AG04450 (cell line): ENCODE measurements at regions not wholly inside any gene's neighbourhood (a gene's known extent, or its start where the extent isn't known, plus 50 kb on each side); places are given as distances from the start of the nearest gene placed in this dataset.
"Not testable (repeated sequence)": the region's sequence is repeated elsewhere in the genome, so short reads cannot be mapped to it uniquely, and the experiment has no call there.

Experiments used
- CTCF ChIA-PET: fragments of 300-600, 350-600 bp; formaldehyde crosslinking; extraction: SDS; loops from one replicate; lab custom pipeline; 2022; ENCODE audit warnings: antibody characterized with exemption, inconsistent platforms; lab: Charles Lee
- POLR2A ChIA-PET: fragments of 350-600 bp; formaldehyde crosslinking; extraction: SDS; loops from one replicate; lab custom pipeline; 2021; ENCODE audit warnings: antibody characterized with exemption, inconsistent platforms; lab: Yijun Ruan, JAX
- DNase-seq: peaks from one replicate; pipeline ENCODE4 v3.0.0-alpha.2; 2011; ENCODE audit warnings: low read depth, low spot score
- H3K27ac ChIP-seq: one replicate; pipeline ENCODE4 v1.5.1; 2012; ENCODE audit warnings: low read depth, low read length, control low read depth
- H3K27me3 ChIP-seq: one replicate; pipeline ENCODE4 v1.6.0; 2012; ENCODE audit warnings: low read length; ENCODE audit not compliant: control insufficient read depth, insufficient read depth
- H3K4me3 ChIP-seq: 2 replicates; pipeline ENCODE4 v1.5.1; 2011; ENCODE audit warnings: mild to moderate bottlenecking, low read depth, low read length, control low read depth
- H3K9me3 ChIP-seq: 2 replicates; pipeline ENCODE4 v1.5.1; 2012; ENCODE audit warnings: low read length; ENCODE audit not compliant: control insufficient read depth, insufficient read depth
- TF ChIP-seq, protein P1 (sequence below): IDR thresholded peaks from 2 replicates; pipeline ENCODE4 v1.5.1; 2011; ENCODE audit warnings: low read depth, low read length, control low read depth, inconsistent platforms

DNA sequence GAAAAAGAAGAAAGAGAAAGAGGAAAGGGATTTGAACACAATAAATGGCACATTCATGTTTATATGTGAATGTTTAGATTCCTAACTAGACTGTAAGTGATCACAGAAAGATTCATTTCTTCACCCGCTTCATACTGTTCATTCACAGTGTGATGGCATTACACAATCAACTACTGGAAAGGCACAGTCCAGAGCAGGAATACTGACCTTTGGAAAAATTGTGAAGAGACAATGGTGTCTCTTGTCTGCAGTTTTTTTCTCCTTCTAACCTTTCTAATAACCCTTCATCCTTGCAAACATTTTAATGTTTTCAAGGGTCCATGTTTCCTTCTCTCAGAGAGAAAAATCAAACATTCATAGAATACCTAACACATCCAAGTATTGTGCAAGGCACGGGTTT, 180.9 kb upstream of the SOX14 start:
- POLR2A ChIA-PET: no interaction called here
- H3K4me3 ChIP-seq: no peak overlapping the region
- TF ChIP-seq, protein P1, sequence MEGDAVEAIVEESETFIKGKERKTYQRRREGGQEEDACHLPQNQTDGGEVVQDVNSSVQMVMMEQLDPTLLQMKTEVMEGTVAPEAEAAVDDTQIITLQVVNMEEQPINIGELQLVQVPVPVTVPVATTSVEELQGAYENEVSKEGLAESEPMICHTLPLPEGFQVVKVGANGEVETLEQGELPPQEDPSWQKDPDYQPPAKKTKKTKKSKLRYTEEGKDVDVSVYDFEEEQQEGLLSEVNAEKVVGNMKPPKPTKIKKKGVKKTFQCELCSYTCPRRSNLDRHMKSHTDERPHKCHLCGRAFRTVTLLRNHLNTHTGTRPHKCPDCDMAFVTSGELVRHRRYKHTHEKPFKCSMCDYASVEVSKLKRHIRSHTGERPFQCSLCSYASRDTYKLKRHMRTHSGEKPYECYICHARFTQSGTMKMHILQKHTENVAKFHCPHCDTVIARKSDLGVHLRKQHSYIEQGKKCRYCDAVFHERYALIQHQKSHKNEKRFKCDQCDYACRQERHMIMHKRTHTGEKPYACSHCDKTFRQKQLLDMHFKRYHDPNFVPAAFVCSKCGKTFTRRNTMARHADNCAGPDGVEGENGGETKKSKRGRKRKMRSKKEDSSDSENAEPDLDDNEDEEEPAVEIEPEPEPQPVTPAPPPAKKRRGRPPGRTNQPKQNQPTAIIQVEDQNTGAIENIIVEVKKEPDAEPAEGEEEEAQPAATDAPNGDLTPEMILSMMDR: no peak
- DNase-seq: no peak
- H3K27me3 ChIP-seq: no peaks in the 10 kb centered on the region
- CTCF ChIA-PET: no interaction called here
- no peak overlapping the region for H3K27ac ChIP-seq
- peaks cover 4% of the 10 kb centered on the region; the same call in 1 of the 2 replicates for H3K9me3 ChIP-seq

DNA sequence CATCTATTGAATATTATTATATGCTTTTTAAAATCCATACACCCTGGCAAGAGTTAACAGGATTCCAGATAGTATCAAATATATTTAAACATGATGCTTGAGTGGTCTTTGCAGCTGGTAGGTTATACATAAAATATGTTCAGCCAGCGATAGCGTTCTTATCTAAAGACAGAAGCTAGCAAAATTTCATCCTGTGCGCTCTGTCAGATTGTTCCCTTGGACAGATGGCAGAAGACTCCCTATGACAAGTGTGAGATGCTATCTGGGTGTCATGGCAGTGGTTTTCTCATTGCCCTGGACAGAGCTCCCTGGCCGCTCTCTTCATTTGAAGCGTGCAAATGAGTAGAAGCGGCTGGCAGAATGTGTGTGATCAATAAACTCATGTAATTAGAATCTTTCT, 175.2 kb upstream of the SOX14 start:
- no peak overlapping the region for H3K4me3 ChIP-seq
- DNase-seq: no peak
- no peak overlapping the region for H3K27ac ChIP-seq
- POLR2A ChIA-PET: no interaction called here
- TF ChIP-seq, protein P1: no peak
- no peaks in the 10 kb centered on the region for H3K27me3 ChIP-seq
- no peaks in the 10 kb centered on the region; the same call in 1 of the 2 replicates for H3K9me3 ChIP-seq
- CTCF ChIA-PET: no interaction called here

DNA sequence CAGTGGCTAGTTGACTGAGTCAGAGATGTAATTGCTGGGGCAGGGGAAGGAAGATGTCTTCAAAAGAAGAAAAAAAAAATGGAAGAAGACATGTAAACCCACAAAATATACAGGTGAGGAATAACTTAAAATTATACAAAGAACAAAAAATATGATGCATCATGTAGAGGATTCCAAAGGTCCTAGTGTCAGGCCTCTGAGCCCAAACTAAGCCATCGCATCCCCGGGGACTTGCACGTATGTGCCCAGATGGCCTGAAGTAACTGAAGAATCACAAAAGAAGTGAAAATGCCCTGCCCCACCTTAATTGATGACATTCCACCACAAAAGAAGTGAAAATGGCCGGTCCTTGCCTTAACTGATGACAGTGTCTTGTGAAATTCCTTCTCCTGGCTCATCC, 168.7 kb upstream of the SOX14 start:
- POLR2A ChIA-PET, H3K27me3 ChIP-seq, CTCF ChIA-PET, H3K9me3 ChIP-seq, DNase-seq, H3K27ac ChIP-seq, H3K4me3 ChIP-seq: not testable (repeated sequence)

DNA sequence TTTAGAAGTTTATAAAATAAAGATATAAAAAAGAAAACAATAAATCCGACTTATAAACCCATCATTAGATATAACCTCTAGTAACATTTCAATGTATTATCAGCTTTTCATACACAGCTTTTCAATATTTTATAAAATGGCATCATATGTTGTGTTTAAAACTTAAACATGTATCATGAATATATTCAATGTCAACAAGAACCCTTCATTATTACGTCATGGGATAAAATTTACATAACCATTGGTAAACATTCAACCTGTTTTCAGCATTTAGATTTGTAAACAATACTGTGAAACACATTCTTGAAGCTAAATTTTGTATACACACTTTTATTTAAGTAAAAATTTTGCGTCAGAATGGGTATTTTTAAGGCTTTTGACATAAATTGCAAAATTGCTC, 153.4 kb upstream of the SOX14 start:
- no peak overlapping the region for H3K4me3 ChIP-seq
- H3K27ac ChIP-seq: no peak overlapping the region
- TF ChIP-seq, protein P1: no peak
- ChIA-PET CTCF (no interaction called here), POLR2A (no interaction called here)
- no peak for DNase-seq
- H3K9me3 ChIP-seq: no peaks in the 10 kb centered on the region; the same call in 1 of the 2 replicates
- no peaks in the 10 kb centered on the region for H3K27me3 ChIP-seq

DNA sequence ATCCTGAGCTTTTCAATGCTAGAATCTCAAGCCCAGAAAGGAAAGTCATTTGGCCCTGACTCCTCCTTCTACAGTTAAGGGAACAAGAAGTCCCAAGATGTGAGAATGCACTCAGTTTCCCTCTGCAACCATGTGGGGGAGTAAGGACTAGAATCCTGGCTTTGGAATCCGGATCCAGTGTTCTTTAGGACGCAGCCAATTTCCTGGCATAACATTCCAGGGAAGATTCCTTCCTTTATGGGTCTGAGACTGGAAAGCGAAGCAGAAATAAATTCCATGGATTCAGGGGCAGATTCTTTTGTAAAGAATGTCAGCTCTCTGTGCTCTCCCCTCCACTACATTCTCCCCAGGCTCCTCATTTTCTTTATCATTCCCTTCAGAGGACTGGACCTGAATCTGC, 151.8 kb upstream of the SOX14 start:
- Histone ChIP-seq H3K27ac (no peak overlapping the region), H3K27me3 (no peaks in the 10 kb centered on the region), H3K9me3 (no peaks in the 10 kb centered on the region; the same call in 1 of the 2 replicates), H3K4me3 (no peak overlapping the region)
- POLR2A ChIA-PET: no interaction called here
- TF ChIP-seq, protein P1: no peak
- CTCF ChIA-PET: no interaction called here
- no peak for DNase-seq
